HuH-7 (cell line): ENCODE measurements at regions not wholly inside any gene's neighbourhood (a gene's known extent, or its start where the extent isn't known, plus 50 kb on each side); places are given as distances from the start of the nearest gene placed in this dataset.
"Not testable (repeated sequence)": the region's sequence is repeated elsewhere in the genome, so short reads cannot be mapped to it uniquely, and the experiment has no call there.

Experiments used
- DNase-seq: peaks from one replicate; pipeline ENCODE4 v3.0.0; 2011; ENCODE audit warnings: low spot score

- DNase-seq = no peak
Measured at GRCh38 chr7:85714951-85715350, 528.1 kb upstream of the SEMA3D start.

GRCh38 chr7:85714043-85714578, 527.3 kb upstream of the SEMA3D start:
- no peak for DNase-seq

GRCh38 chr7:85713171-85713570, 526.3 kb upstream of the SEMA3D start:
- DNase-seq = no peak

- no peak for DNase-seq
Measured at GRCh38 chr7:85711894-85712293, 525.0 kb upstream of the SEMA3D start.

GRCh38 chr7:85710960-85711359, 524.1 kb upstream of the SEMA3D start:
- DNase-seq = no peak

GRCh38 chr7:85708221-85708620, 521.4 kb upstream of the SEMA3D start:
- no peak for DNase-seq

- DNase-seq = no peak
Measured at GRCh38 chr7:85705076-85705475, 518.2 kb upstream of the SEMA3D start.

- DNase-seq = no peak
Measured at GRCh38 chr7:85703251-85704010, 516.6 kb upstream of the SEMA3D start.

- DNase-seq = no peak
Measured at GRCh38 chr7:85702348-85702747, 515.5 kb upstream of the SEMA3D start.

GRCh38 chr7:85699482-85699881, 512.6 kb upstream of the SEMA3D start:
- no peak for DNase-seq

- DNase-seq = no peak
Measured at GRCh38 chr7:85695533-85695932, 508.7 kb upstream of the SEMA3D start.

GRCh38 chr7:85695041-85695440, 508.2 kb upstream of the SEMA3D start:
- no peak for DNase-seq

- DNase-seq = no peak
Measured at GRCh38 chr7:85693326-85693725, 506.5 kb upstream of the SEMA3D start.

- DNase-seq = no peak
Measured at GRCh38 chr7:85688712-85689111, 501.9 kb upstream of the SEMA3D start.

- no peak for DNase-seq
Measured at GRCh38 chr7:85686401-85687181, 499.7 kb upstream of the SEMA3D start.

- no peak for DNase-seq
Measured at GRCh38 chr7:85685901-85686300, 499.0 kb upstream of the SEMA3D start.

GRCh38 chr7:85682833-85683620, 496.2 kb upstream of the SEMA3D start:
- no peak for DNase-seq

GRCh38 chr7:85681241-85681640, 494.4 kb upstream of the SEMA3D start:
- no peak for DNase-seq

- not testable (repeated sequence) for DNase-seq
Measured at GRCh38 chr7:85675093-85675492, 488.2 kb upstream of the SEMA3D start.

- peak; percentile 18 for DNase-seq
Measured at GRCh38 chr7:85673876-85674275, 487.0 kb upstream of the SEMA3D start.

- DNase-seq = no peak
Measured at GRCh38 chr7:85669225-85669624, 482.4 kb upstream of the SEMA3D start.

- no peak for DNase-seq
Measured at GRCh38 chr7:85664341-85664740, 477.5 kb upstream of the SEMA3D start.
